ENCODE measurements at regions not wholly inside any gene's neighbourhood (a gene's known extent, or its start where the extent isn't known, plus 50 kb on each side); places are given as distances from the start of the nearest gene placed in this dataset.

- DNase-seq, result no peak
These were observed 166.8 kb upstream of the FOXQ1 start for GRCh38 chr6:1144842-1145767.

- no peak for DNase-seq
These were observed 168.2 kb upstream of the FOXQ1 start for GRCh38 chr6:1143655-1144054.

GRCh38 chr6:1139155-1139890 lies 172.6 kb upstream of the FOXQ1 start:
- DNase-seq, result no peak

- no peak for DNase-seq
These were observed 174.0 kb upstream of the FOXQ1 start for GRCh38 chr6:1137849-1138248.

GRCh38 chr6:1136827-1137226 lies 175.1 kb upstream of the FOXQ1 start:
- no peak for DNase-seq

- no peak for DNase-seq
These were observed 175.5 kb upstream of the FOXQ1 start for GRCh38 chr6:1136415-1136774.

GRCh38 chr6:1135726-1136414 lies 176.0 kb upstream of the FOXQ1 start:
- DNase-seq, result no peak

- DNase-seq, result no peak
These were observed 180.4 kb upstream of the FOXQ1 start for GRCh38 chr6:1131285-1132079.

- DNase-seq, result no peak
These were observed 181.2 kb upstream of the FOXQ1 start for GRCh38 chr6:1130709-1131108.

GRCh38 chr6:1129131-1129530 lies 182.8 kb upstream of the FOXQ1 start:
- DNase-seq, result no peak

- no peak for DNase-seq
These were observed 184.2 kb upstream of the FOXQ1 start for GRCh38 chr6:1127597-1128288.

GRCh38 chr6:1127129-1127528 lies 184.8 kb upstream of the FOXQ1 start:
- no peak for DNase-seq

- no peak for DNase-seq
These were observed 185.9 kb upstream of the FOXQ1 start for GRCh38 chr6:1126036-1126435.

- no peak for DNase-seq
These were observed 186.6 kb upstream of the FOXQ1 start for GRCh38 chr6:1125297-1125696.

GRCh38 chr6:1124885-1125284 lies 187.0 kb upstream of the FOXQ1 start:
- DNase-seq, result no peak

- DNase-seq, result no peak
These were observed 188.2 kb upstream of the FOXQ1 start for GRCh38 chr6:1123386-1124375.

- no peak for DNase-seq
These were observed 189.8 kb upstream of the FOXQ1 start for GRCh38 chr6:1122083-1122482.

- no peak for DNase-seq
These were observed 193.6 kb upstream of the FOXQ1 start for GRCh38 chr6:1118287-1118647.

- no peak for DNase-seq
These were observed 194.2 kb upstream of the FOXQ1 start for GRCh38 chr6:1117530-1118286.

GRCh38 chr6:1116149-1116548 lies 195.7 kb upstream of the FOXQ1 start:
- no peak for DNase-seq

Data from NCI-H774 (cell line).